Neural cell (in vitro differentiated cells): ENCODE measurements at regions not wholly inside any gene's neighbourhood (a gene's known extent, or its start where the extent isn't known, plus 50 kb on each side); places are given as distances from the start of the nearest gene placed in this dataset.

Experiments
- H2AFZ ChIP-seq: fragments of 200-600, 300-800 bp; sonication (generic), shearing (Covaris generic); 2 replicates; pipeline ENCODE4 v1.6.0; 2014; ENCODE audit warnings: low read depth, mild to moderate bottlenecking, antibody characterized with exemption, low read length, moderate library complexity
- H3F3A ChIP-seq: fragments of 200-600 bp; shearing (Covaris generic); 2 replicates; pipeline ENCODE4 v1.6.1; 2016; ENCODE audit warnings: mild to moderate bottlenecking, moderate library complexity, mixed read lengths, antibody characterized with exemption, low read length; ENCODE audit not compliant: insufficient read depth, poor library complexity, severe bottlenecking
- H3K27ac ChIP-seq: fragments of 200-600, 300-800 bp; sonication (generic), shearing (Covaris generic); 2 replicates; pipeline ENCODE4 v1.5.1; 2014; ENCODE audit warnings: mild to moderate bottlenecking, low read length, moderate library complexity
- H3K27me3 ChIP-seq: fragments of 300-800, 200-600 bp; sonication (generic), shearing (Covaris generic); 2 replicates; pipeline ENCODE4 v1.6.0; 2014; ENCODE audit warnings: mild to moderate bottlenecking, low read depth, low read length, moderate library complexity; ENCODE audit not compliant: insufficient read depth
- H3K36me3 ChIP-seq: fragments of 300-800, 200-600 bp; sonication (generic), shearing (Covaris generic); 2 replicates; pipeline ENCODE4 v1.5.1; 2014; ENCODE audit warnings: mild to moderate bottlenecking, antibody characterized with exemption, low read length, moderate library complexity; ENCODE audit not compliant: insufficient read depth
- H3K4me2 ChIP-seq: fragments of 300-800, 200-600 bp; sonication (generic), shearing (Covaris generic); 2 replicates; pipeline ENCODE4 v1.6.0; 2014; ENCODE audit warnings: mild to moderate bottlenecking, low read length
- H3K4me3 ChIP-seq: fragments of 300-800, 200-600 bp; sonication (generic), shearing (Covaris generic); 2 replicates; pipeline ENCODE4 v1.5.1; 2014; ENCODE audit warnings: mild to moderate bottlenecking, low read length, moderate library complexity
- H3K79me2 ChIP-seq: fragments of 200-600 bp; shearing (Covaris generic); replicated peaks from 2 replicates; pipeline ENCODE4 v1.6.0; 2014; ENCODE audit warnings: mild to moderate bottlenecking, low read length, moderate library complexity; ENCODE audit not compliant: insufficient read depth
- H3K9ac ChIP-seq: fragments of 300-800, 200-600 bp; sonication (generic), shearing (Covaris generic); 2 replicates; pipeline ENCODE4 v1.6.1; 2016; ENCODE audit warnings: mild to moderate bottlenecking, low read length, mixed read lengths
- H3K9me2 ChIP-seq: fragments of 200-600 bp; shearing (Covaris generic); 2 replicates; pipeline ENCODE4 v1.6.1; 2016; ENCODE audit warnings: mild to moderate bottlenecking, low read length, mixed read lengths; ENCODE audit not compliant: insufficient read depth
- H3K9me3 ChIP-seq: fragments of 200-600, 300-800 bp; sonication (generic), shearing (Covaris generic); 2 replicates; pipeline ENCODE4 v1.6.1; 2016; ENCODE audit warnings: mild to moderate bottlenecking, mixed run types, low read length, moderate library complexity, mixed read lengths
- H4K20me1 ChIP-seq: fragments of 200-600 bp; shearing (Covaris generic); 2 replicates; pipeline ENCODE4 v1.6.1; 2016; ENCODE audit warnings: mild to moderate bottlenecking, mixed run types; ENCODE audit not compliant: insufficient read depth
- CTCF ChIP-seq: fragments of 450-650 bp; IDR thresholded peaks from 2 replicates; pipeline ENCODE4 v1.5.1; 2014; ENCODE audit warnings: antibody characterized with exemption, mild to moderate bottlenecking, moderate library complexity; ENCODE audit not compliant: poor library complexity, severe bottlenecking
- EP300 ChIP-seq: fragments of 450-650 bp; conservative IDR thresholded peaks from 2 replicates; pipeline ENCODE4 v1.6.1; 2014; ENCODE audit warnings: antibody characterized with exemption, mild to moderate bottlenecking, moderate library complexity; ENCODE audit not compliant: poor library complexity, severe bottlenecking
- EZH2 ChIP-seq: fragments of 200-600, 300-800 bp; shearing (Covaris generic), sonication (generic); IDR thresholded peaks from 2 replicates; pipeline ENCODE4 v1.6.1; 2014; ENCODE audit warnings: antibody characterized with exemption, low read length, borderline replicate concordance, mild to moderate bottlenecking; ENCODE audit not compliant: insufficient read depth, poor library complexity, severe bottlenecking
- MXI1 ChIP-seq: fragments of 450-650 bp; conservative IDR thresholded peaks from 2 replicates; pipeline ENCODE4 v1.6.1; 2014; ENCODE audit warnings: antibody characterized with exemption, mild to moderate bottlenecking; ENCODE audit not compliant: poor library complexity, severe bottlenecking
- POLR2AphosphoS5 ChIP-seq: IDR thresholded peaks from 2 replicates; pipeline ENCODE4 v1.6.1; 2012
- RAD21 ChIP-seq: fragments of 450-650 bp; conservative IDR thresholded peaks from 2 replicates; pipeline ENCODE4 v1.6.1; 2014; ENCODE audit warnings: antibody characterized with exemption, mild to moderate bottlenecking, moderate library complexity
- REST ChIP-seq: IDR thresholded peaks from 2 replicates; pipeline ENCODE4 v1.6.1; 2012; ENCODE audit warnings: borderline replicate concordance
- SMC3 ChIP-seq: fragments of 450-650 bp; conservative IDR thresholded peaks from 2 replicates; pipeline ENCODE4 v1.6.1; 2014; ENCODE audit warnings: antibody characterized with exemption, mild to moderate bottlenecking, moderate library complexity; ENCODE audit not compliant: poor library complexity
- TAF1 ChIP-seq: IDR thresholded peaks from 2 replicates; pipeline ENCODE4 v1.6.1; 2012; ENCODE audit warnings: low read depth

- no peaks in the 10 kb centered on the region for H4K20me1 ChIP-seq
- no peaks in the 10 kb centered on the region for H3K36me3 ChIP-seq
- no peak overlapping the region for H3K27ac ChIP-seq
- no peak overlapping the region for H3K9ac ChIP-seq
- no peaks in the 10 kb centered on the region for H3K9me3 ChIP-seq
- no peak overlapping the region for H3K4me3 ChIP-seq
- H3F3A ChIP-seq = no peaks in the 10 kb centered on the region
- no peaks in the 10 kb centered on the region for H3K27me3 ChIP-seq
- no peak overlapping the region for H2AFZ ChIP-seq
- H3K79me2 ChIP-seq = no peaks in the 10 kb centered on the region
- no peak for TF ChIP-seq RAD21
- TF ChIP-seq EP300 = no peak
- TF ChIP-seq MXI1 = no peak
- no peak for TF ChIP-seq SMC3
- no peak for TF ChIP-seq REST
- TF ChIP-seq POLR2AphosphoS5 = no peak
- TF ChIP-seq TAF1 = no peak
- no peak for TF ChIP-seq CTCF
- no peak for TF ChIP-seq EZH2
- no peak overlapping the region for H3K4me2 ChIP-seq
- H3K9me2 ChIP-seq = no peaks in the 10 kb centered on the region
Observed at GRCh38 chr12:91563011-91563765, 380.6 kb upstream of the DCN start.

GRCh38 chr12:91562476-91562875 is 379.9 kb upstream of the DCN start:
- H3K9me2 ChIP-seq = no peaks in the 10 kb centered on the region
- H3K36me3 ChIP-seq = no peaks in the 10 kb centered on the region
- TF ChIP-seq POLR2AphosphoS5 = no peak
- no peak for TF ChIP-seq REST
- no peaks in the 10 kb centered on the region for H4K20me1 ChIP-seq
- no peak overlapping the region for H3K27ac ChIP-seq
- no peaks in the 10 kb centered on the region for H3K27me3 ChIP-seq
- no peaks in the 10 kb centered on the region for H3K9me3 ChIP-seq
- no peaks in the 10 kb centered on the region for H3F3A ChIP-seq
- no peak overlapping the region for H2AFZ ChIP-seq
- H3K4me3 ChIP-seq = no peak overlapping the region
- no peak overlapping the region for H3K9ac ChIP-seq
- no peaks in the 10 kb centered on the region for H3K79me2 ChIP-seq
- H3K4me2 ChIP-seq = no peak overlapping the region
